ENCODE measurements at regions not wholly inside any gene's neighbourhood (a gene's known extent, or its start where the extent isn't known, plus 50 kb on each side); places are given as distances from the start of the nearest gene placed in this dataset.
A peak's percentile ranks its signal among the peaks of the same experiment; 100 is the strongest.
"Not testable (repeated sequence)": the region's sequence is repeated elsewhere in the genome, so short reads cannot be mapped to it uniquely, and the experiment has no call there.

DNA sequence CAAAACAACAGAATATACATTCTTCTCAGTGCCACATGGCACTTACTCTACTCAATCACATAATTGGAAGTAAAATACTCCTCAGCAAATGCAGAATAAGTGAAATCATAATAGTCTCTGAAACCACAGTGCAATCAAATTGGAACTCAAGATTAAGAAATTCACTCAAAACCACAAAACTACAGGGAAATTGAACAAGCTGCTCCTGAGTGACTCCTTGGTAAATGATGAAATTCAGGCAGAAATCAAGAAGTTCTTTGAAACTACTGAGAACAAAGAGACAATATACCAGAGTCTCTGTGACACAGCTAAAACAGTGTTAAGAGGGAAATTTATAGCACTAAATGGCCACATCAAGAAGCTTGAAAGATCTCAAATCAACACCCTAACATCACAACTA lies 125.4 kb downstream of the MTERF1 start:
- in situ Hi-C loops (cut with HindIII; ENCODE audit: extremely low pct_ligation_motif_present, low pct_unique_long_range_greater_than_20kb); BruUV-seq (replicated peaks); ATAC-seq; H3K9me3 ChIP-seq (ENCODE audit: low read length); H3K36me3 ChIP-seq (replicated peaks in 1 of 2; ENCODE audit: control insufficient read depth in 1 of 2, insufficient read depth in 2 of 2, low read length in 2 of 2); H3K4me2 ChIP-seq (ENCODE audit: low read depth, low read length); H3K27me3 ChIP-seq (ENCODE audit: control insufficient read depth in 1 of 2, insufficient read depth in 2 of 2, low read length in 2 of 2); H3K79me2 ChIP-seq (ENCODE audit: insufficient read depth, low read length); POLR2A ChIA-PET; H3K9ac ChIP-seq (ENCODE audit: insufficient read depth, low read depth, low read length); H4K20me1 ChIP-seq (ENCODE audit: insufficient read depth, low read length); CTCF ChIA-PET (ENCODE audit: low intra/inter-chr PET ratio, low total read pairs); H3K4me3 ChIP-seq (replicated peaks in 1 of 3; ENCODE audit: insufficient read depth in 1 of 3, low read depth in 2 of 3, low read length in 3 of 3); intact Hi-C loops (cut with micrococcal nuclease; ENCODE audit: unreplicated experiment); H2AFZ ChIP-seq (ENCODE audit: low read length); FAIRE-seq; DNase-seq (ENCODE audit: low spot score); H3K27ac ChIP-seq (ENCODE audit: extremely low read length, insufficient read depth, low read length): not testable (repeated sequence)
- H3K4me1 ChIP-seq (ENCODE audit: insufficient read depth, low read length): peaks cover 31% of the 10 kb centered on the region

DNA sequence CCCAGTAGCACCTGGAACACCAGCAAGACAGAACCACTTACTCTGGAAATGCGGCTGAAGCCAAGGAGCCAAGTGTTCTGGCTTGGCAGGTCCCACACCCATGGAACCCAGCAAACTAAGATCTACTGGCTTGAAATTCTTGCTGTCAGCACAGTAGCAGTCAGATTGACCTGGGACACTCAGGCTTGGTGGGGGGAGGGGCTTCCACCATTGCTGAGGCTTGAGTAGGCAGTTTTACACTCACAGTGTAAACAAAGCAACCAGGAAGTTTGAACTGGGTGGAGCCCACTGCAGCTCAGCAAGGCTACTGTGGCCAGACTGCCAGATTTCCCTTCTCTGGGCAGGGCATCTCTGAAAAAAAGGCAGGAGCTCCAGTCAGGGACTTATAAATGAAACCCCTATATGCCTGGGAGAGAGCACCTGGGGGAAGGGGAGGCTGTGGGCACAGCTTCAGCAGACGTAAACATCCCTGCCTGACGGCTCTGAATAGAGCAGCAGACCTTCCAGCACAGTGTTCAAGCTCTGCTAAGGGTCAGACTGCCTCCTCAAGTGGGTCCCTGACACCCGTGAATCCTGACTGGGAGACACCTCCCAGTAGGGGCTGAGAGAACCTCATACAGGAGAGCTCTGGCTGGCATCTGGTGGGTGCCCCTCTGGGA lies 121.2 kb downstream of the MTERF1 start:
- Histone ChIP-seq H3K9ac (ENCODE audit: insufficient read depth, low read depth, low read length) (no peak overlapping the region), H3K9me3 (ENCODE audit: low read length) (no peaks in the 10 kb centered on the region), H3K4me3 (replicated peaks in 1 of 3; ENCODE audit: insufficient read depth in 1 of 3, low read depth in 2 of 3, low read length in 3 of 3) (peak overlapping the region in 1 of 3 experiments; percentile 40; a peak in 2 of 6 replicates), H3K27ac (ENCODE audit: extremely low read length, insufficient read depth, low read length) (no peak overlapping the region), H2AFZ (ENCODE audit: low read length) (no peak overlapping the region), H3K27me3 (ENCODE audit: control insufficient read depth in 1 of 2, insufficient read depth in 2 of 2, low read length in 2 of 2) (no peaks in the 10 kb centered on the region), H3K4me1 (ENCODE audit: insufficient read depth, low read length) (peaks cover 12% of the 10 kb centered on the region), H4K20me1 (ENCODE audit: insufficient read depth, low read length) (no peaks in the 10 kb centered on the region), H3K79me2 (ENCODE audit: insufficient read depth, low read length) (no peaks in the 10 kb centered on the region), H3K36me3 (replicated peaks in 1 of 2; ENCODE audit: control insufficient read depth in 1 of 2, insufficient read depth in 2 of 2, low read length in 2 of 2) (no peaks in the 10 kb centered on the region), H3K4me2 (ENCODE audit: low read depth, low read length) (peak overlapping the region; percentile 50)
- CTCF ChIA-PET (ENCODE audit: low intra/inter-chr PET ratio, low total read pairs): no interaction called here
- in situ Hi-C loops (cut with HindIII; ENCODE audit: extremely low pct_ligation_motif_present, low pct_unique_long_range_greater_than_20kb) (no loop called here), intact Hi-C loops (cut with micrococcal nuclease; ENCODE audit: unreplicated experiment) (no loop called here)
- FAIRE-seq (peak; percentile 64), ATAC-seq (peak; percentile 95), DNase-seq (ENCODE audit: low spot score) (peak; percentile 79)
- WGBS (ENCODE audit: low lambda C conversion rate): 12% methylated on average over 4 of the region's 4 CpGs
- BruUV-seq (replicated peaks): no TSS peak
- POLR2A ChIA-PET: no interaction called here
- TF ChIP-seq RXRB (CRISPR knock-in tag; IDR thresholded peaks at IDR 0.05; ENCODE audit: borderline replicate concordance) (0 out of 2 replicates have a peak, but pooled peaks have one; percentile 30), U2AF1 (optimal IDR thresholded peaks at IDR 0.05; ENCODE audit: low read depth, low read length) (no peak), MAFK (conservative IDR thresholded peaks at IDR 0.05 in 1 of 2, IDR thresholded peaks at IDR 0.05 in 1 of 2; ENCODE audit: low read length in 2 of 2) (peak; percentile 40 to 46), TBX2 (CRISPR knock-in tag; IDR thresholded peaks at IDR 0.05; ENCODE audit: borderline replicate concordance) (0 out of 2 replicates have a peak, but pooled peaks have one; percentile 37), FOXO1 (CRISPR knock-in tag; IDR thresholded peaks at IDR 0.05) (0 out of 2 replicates have a peak, but pooled peaks have one; percentile 21), KAT8 (CRISPR knock-in tag; IDR thresholded peaks at IDR 0.05) (no peak), FOXA1 (IDR thresholded peaks at IDR 0.05) (no peak), FOXA1 (CRISPR knock-in tag; IDR thresholded peaks at IDR 0.05) (peak; percentile 69), IRX3 (CRISPR knock-in tag; IDR thresholded peaks at IDR 0.05; ENCODE audit: borderline replicate concordance, low read depth) (no peak), SMC3 (IDR thresholded peaks at IDR 0.05; ENCODE audit: low read length) (no peak), GATAD2A (CRISPR knock-in tag; IDR thresholded peaks at IDR 0.05) (0 out of 2 replicates have a peak, but pooled peaks have one; percentile 17), ZNF367 (CRISPR knock-in tag; IDR thresholded peaks at IDR 0.05; ENCODE audit: borderline replicate concordance) (no peak), NFE2L2 (IDR thresholded peaks at IDR 0.05; ENCODE audit: low read length) (peak; percentile 29; the same call in 1 of the 2 replicates), ELF1 (CRISPR knock-in tag; IDR thresholded peaks at IDR 0.05) (peak; percentile 66), ZNF768 (CRISPR knock-in tag; IDR thresholded peaks at IDR 0.05) (no peak), ZMYM4 (CRISPR knock-in tag; IDR thresholded peaks at IDR 0.05) (peak; percentile 49; the same call in 1 of the 2 replicates), GABPA (IDR thresholded peaks at IDR 0.05; ENCODE audit: low read depth, low read length) (no peak), GABPA (CRISPR knock-in tag; IDR thresholded peaks at IDR 0.05; ENCODE audit: low read depth) (peak; percentile 24; the same call in 1 of the 2 replicates)
- TF ChIP-seq, protein P1, sequence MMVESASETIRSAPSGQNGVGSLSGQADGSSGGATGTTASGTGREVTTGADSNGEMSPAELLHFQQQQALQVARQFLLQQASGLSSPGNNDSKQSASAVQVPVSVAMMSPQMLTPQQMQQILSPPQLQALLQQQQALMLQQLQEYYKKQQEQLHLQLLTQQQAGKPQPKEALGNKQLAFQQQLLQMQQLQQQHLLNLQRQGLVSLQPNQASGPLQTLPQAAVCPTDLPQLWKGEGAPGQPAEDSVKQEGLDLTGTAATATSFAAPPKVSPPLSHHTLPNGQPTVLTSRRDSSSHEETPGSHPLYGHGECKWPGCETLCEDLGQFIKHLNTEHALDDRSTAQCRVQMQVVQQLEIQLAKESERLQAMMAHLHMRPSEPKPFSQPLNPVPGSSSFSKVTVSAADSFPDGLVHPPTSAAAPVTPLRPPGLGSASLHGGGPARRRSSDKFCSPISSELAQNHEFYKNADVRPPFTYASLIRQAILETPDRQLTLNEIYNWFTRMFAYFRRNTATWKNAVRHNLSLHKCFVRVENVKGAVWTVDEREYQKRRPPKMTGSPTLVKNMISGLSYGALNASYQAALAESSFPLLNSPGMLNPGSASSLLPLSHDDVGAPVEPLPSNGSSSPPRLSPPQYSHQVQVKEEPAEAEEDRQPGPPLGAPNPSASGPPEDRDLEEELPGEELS (CRISPR knock-in tag; IDR thresholded peaks at IDR 0.05): peak; percentile 60

Measured in HepG2 (cell line).